Left lung (tissue), 4 donors: ENCODE measurements at regions not wholly inside any gene's neighbourhood (a gene's known extent, or its start where the extent isn't known, plus 50 kb on each side); places are given as distances from the start of the nearest gene placed in this dataset.
"Not testable (repeated sequence)": the region's sequence is repeated elsewhere in the genome, so short reads cannot be mapped to it uniquely, and the experiment has no call there.

Source experiments
- ATAC-seq: fragments of 200-7000 bp; cut with Tn5 transposase; one replicate; pipeline ENCODE4 v1.9.1; 2020; ENCODE audit warnings: moderate library complexity
- DNase-seq, 4 donors: peaks; one replicate each; pipeline ENCODE4 v3.0.0-alpha.2; 2013 to 2020
- H3K27ac ChIP-seq, 2 donors: fragments of 200-600 bp; sonication (generic) in 1 of 2; one replicate each; pipeline versions ENCODE4 v1.5.0 to v1.8.0; 2020 to 2021
- H3K27me3 ChIP-seq, 2 donors: fragments of 200-600 bp; sonication (generic) in 1 of 2; one replicate each; pipeline versions ENCODE4 v1.5.0 to v1.8.0; 2020 to 2021
- H3K36me3 ChIP-seq, 2 donors: fragments of 200-600 bp; sonication (generic) in 1 of 2; one replicate each; pipeline versions ENCODE4 v1.5.0 to v1.8.0; 2020 to 2021
- H3K4me1 ChIP-seq, 2 donors: fragments of 200-600 bp; one replicate each; pipeline ENCODE4 v1.8.0; 2021
- H3K4me3 ChIP-seq, 2 donors: fragments of 200-600 bp; sonication (generic) in 1 of 2; one replicate each; pipeline versions ENCODE4 v1.5.0 to v1.8.0; 2020 to 2021; ENCODE audit warnings: mild to moderate bottlenecking in 1 of 2
- H3K9me3 ChIP-seq, 2 donors: fragments of 200-600 bp; sonication (generic) in 1 of 2; one replicate each; pipeline versions ENCODE4 v1.5.0 to v1.8.0; 2020 to 2021
- CTCF ChIP-seq, 2 donors: fragments of 200-600 bp; sonication (generic) in 1 of 2; IDR thresholded peaks; one replicate each; pipeline versions ENCODE4 v1.5.0 to v1.8.0; 2021; ENCODE audit warnings: antibody characterized with exemption in 2 of 2
- intact Hi-C, 2 donors: fragments of 100-400 bp; cut with DNase I; formaldehyde crosslinking; loops; one replicate each; pipeline versions ENCODE4 v1.11.2 to v1.14.2; 2022
- donor health status: DM: no; HTN: yes; CAD: no.
- donor health status: DM: no; HTN: no; CAD: no.

- no peak overlapping the region for H3K4me3 ChIP-seq
- no peak for TF ChIP-seq CTCF (IDR thresholded peaks at IDR 0.05)
- ATAC-seq = no peak
These were observed 81.6 kb upstream of the GDNF start for GRCh38 chr5:37921452-37921851.

GRCh38 chr5:37918424-37918823 is 78.6 kb upstream of the GDNF start:
- H3K36me3 ChIP-seq = no peaks in the 10 kb centered on the region
- no peak for TF ChIP-seq CTCF (IDR thresholded peaks at IDR 0.05)

More at GRCh38 chr5:37921452-37921851, 81.6 kb upstream of the GDNF start:
- H3K4me1 ChIP-seq = no peaks in the 10 kb centered on the region
- no peaks in the 10 kb centered on the region for H3K9me3 ChIP-seq
- no peaks in the 10 kb centered on the region for H3K36me3 ChIP-seq
- no peak for DNase-seq
- H3K27me3 ChIP-seq = no peaks in the 10 kb centered on the region
- no peak overlapping the region for H3K27ac ChIP-seq
- intact Hi-C loops = no loop called here

GRCh38 chr5:37916525-37916924 is 76.7 kb upstream of the GDNF start:
- H3K4me1 ChIP-seq = no peaks in the 10 kb centered on the region
- no peak overlapping the region for H3K27ac ChIP-seq
- no peaks in the 10 kb centered on the region for H3K9me3 ChIP-seq
- TF ChIP-seq CTCF (IDR thresholded peaks at IDR 0.05) = no peak
- intact Hi-C loops = no loop called here
- H3K4me3 ChIP-seq = no peak overlapping the region
- no peaks in the 10 kb centered on the region for H3K36me3 ChIP-seq
- DNase-seq (no peak), ATAC-seq (no peak)
- H3K27me3 ChIP-seq = no peaks in the 10 kb centered on the region

More at GRCh38 chr5:37918424-37918823, 78.6 kb upstream of the GDNF start:
- DNase-seq (peak in 1 of 4 donors; percentile 9), ATAC-seq (no peak)
- intact Hi-C loops = no loop called here
- Histone ChIP-seq H3K4me3 (no peak overlapping the region), H3K4me1 (no peaks in the 10 kb centered on the region), H3K27ac (no peak overlapping the region), H3K27me3 (no peaks in the 10 kb centered on the region), H3K9me3 (no peaks in the 10 kb centered on the region)

GRCh38 chr5:37915097-37915736 is 75.4 kb upstream of the GDNF start:
- ATAC-seq (no peak), DNase-seq (no peak)
- no peaks in the 10 kb centered on the region for H3K36me3 ChIP-seq
- no peak overlapping the region for H3K27ac ChIP-seq
- no peak for TF ChIP-seq CTCF (IDR thresholded peaks at IDR 0.05)
- intact Hi-C loops = no loop called here
- H3K27me3 ChIP-seq = no peaks in the 10 kb centered on the region
- H3K4me1 ChIP-seq = no peaks in the 10 kb centered on the region
- no peak overlapping the region for H3K4me3 ChIP-seq
- H3K9me3 ChIP-seq = no peaks in the 10 kb centered on the region

GRCh38 chr5:37909610-37910266 is 69.9 kb upstream of the GDNF start:
- H3K4me3 ChIP-seq, intact Hi-C loops, DNase-seq: not testable (repeated sequence)

More at GRCh38 chr5:37909610-37910266, 69.9 kb upstream of the GDNF start:
- ATAC-seq, H3K4me1 ChIP-seq, H3K9me3 ChIP-seq, H3K27me3 ChIP-seq, H3K36me3 ChIP-seq, H3K27ac ChIP-seq: not testable (repeated sequence)
